SK-N-SH treated with all-trans-retinoic acid at 6 μM for 48 hours (cell line): ENCODE measurements at regions not wholly inside any gene's neighbourhood (a gene's known extent, or its start where the extent isn't known, plus 50 kb on each side); places are given as distances from the start of the nearest gene placed in this dataset.

ENCODE experiments used
- ARNTL ChIP-seq: fragments of 450-650 bp; formaldehyde crosslinking; IDR thresholded peaks from 2 replicates; pipeline ENCODE4 v1.5.0; 2020; ENCODE audit warnings: low read depth, mild to moderate bottlenecking, moderate library complexity, borderline replicate concordance
- CREB5 ChIP-seq: fragments of 250-450 bp; sonication (Bioruptor Pico); IDR thresholded peaks from 2 replicates; pipeline ENCODE4 v1.5.1; 2020; ENCODE audit warnings: low read depth, mild to moderate bottlenecking, moderate library complexity
- CSDC2 ChIP-seq: fragments of 250-450 bp; sonication (Bioruptor Pico); IDR thresholded peaks from 2 replicates; pipeline ENCODE4 v1.5.0; 2020; ENCODE audit warnings: mild to moderate bottlenecking, moderate library complexity
- CSRNP3 ChIP-seq: fragments of 250-450 bp; sonication (Bioruptor Pico); IDR thresholded peaks from 2 replicates; pipeline ENCODE4 v1.5.1; 2021; ENCODE audit warnings: mild to moderate bottlenecking, moderate library complexity
- GLIS3 ChIP-seq: fragments of 250-450 bp; sonication (Bioruptor Pico); IDR thresholded peaks from 2 replicates; pipeline ENCODE4 v1.5.0; 2020; ENCODE audit warnings: mild to moderate bottlenecking, moderate library complexity
- OSR1 ChIP-seq: fragments of 250-450 bp; sonication (Bioruptor Pico); IDR thresholded peaks from 2 replicates; pipeline ENCODE4 v1.8.0; 2022; ENCODE audit warnings: moderate library complexity, mild to moderate bottlenecking, inconsistent platforms
- PATZ1 ChIP-seq: fragments of 250-450 bp; sonication (Bioruptor Pico); IDR thresholded peaks from 2 replicates; pipeline ENCODE4 v1.8.0; 2020; ENCODE audit warnings: mild to moderate bottlenecking, moderate library complexity, borderline replicate concordance
- POU6F1 ChIP-seq: fragments of 250-450 bp; sonication (Bioruptor Pico); IDR thresholded peaks from 2 replicates; pipeline ENCODE4 v1.8.0; 2021; ENCODE audit warnings: low read depth, mild to moderate bottlenecking, moderate library complexity, borderline replicate concordance
- TOX ChIP-seq: fragments of 250-450 bp; sonication (Bioruptor Pico); IDR thresholded peaks from 2 replicates; pipeline ENCODE4 v1.8.0; 2021; ENCODE audit warnings: mild to moderate bottlenecking, moderate library complexity, borderline replicate concordance
- ZC3H10 ChIP-seq: fragments of 250-450 bp; sonication (Bioruptor Pico); IDR thresholded peaks from 2 replicates; pipeline ENCODE4 v1.5.1; 2021; ENCODE audit warnings: mild to moderate bottlenecking, moderate library complexity
- ZFP3 ChIP-seq: fragments of 250-450 bp; sonication (Bioruptor Pico); IDR thresholded peaks from 2 replicates; pipeline ENCODE4 v1.5.0; 2020; ENCODE audit warnings: mild to moderate bottlenecking, moderate library complexity
- ZNF565 ChIP-seq: fragments of 450-650 bp; formaldehyde crosslinking; conservative IDR thresholded peaks from 2 replicates; pipeline ENCODE4 v1.5.0; 2020; ENCODE audit warnings: low read depth, mild to moderate bottlenecking, moderate library complexity

GRCh38 chr11:37483761-37484160, 885.7 kb upstream of the RAG2 start:
- TF ChIP-seq ZNF565 (CRISPR knock-in tag): no peak
- TF ChIP-seq TOX: no peak
- no peak for TF ChIP-seq ZFP3 (CRISPR knock-in tag)
- TF ChIP-seq CSDC2: no peak
- TF ChIP-seq CREB5: no peak
- no peak for TF ChIP-seq CSRNP3 (CRISPR knock-in tag)
- TF ChIP-seq PATZ1 (CRISPR knock-in tag): no peak
- no peak for TF ChIP-seq OSR1 (CRISPR knock-in tag)
- no peak for TF ChIP-seq ZC3H10 (CRISPR knock-in tag)
- TF ChIP-seq ARNTL (CRISPR knock-in tag): no peak
- TF ChIP-seq GLIS3 (CRISPR knock-in tag): no peak
- TF ChIP-seq POU6F1 (CRISPR knock-in tag): no peak
